RCC 7860 (cell line): ENCODE measurements at regions not wholly inside any gene's neighbourhood (a gene's known extent, or its start where the extent isn't known, plus 50 kb on each side); places are given as distances from the start of the nearest gene placed in this dataset.

Experiments
- DNase-seq: peaks from one replicate; pipeline ENCODE4 v3.0.0-alpha.2; 2015; ENCODE audit warnings: low spot score
- FAIRE-seq: peaks from 2 replicates; lab custom pipeline; 2012; peaks lifted over from hg19 to GRCh38; lab: Jason Lieb, UNC

GRCh38 chr9:82675102-82675501, 387.8 kb downstream of the RASEF start:
- no peak for FAIRE-seq
- DNase-seq = no peak

GRCh38 chr9:82675605-82676004, 387.3 kb downstream of the RASEF start:
- DNase-seq (no peak), FAIRE-seq (no peak)

GRCh38 chr9:82677086-82677485, 385.9 kb downstream of the RASEF start:
- FAIRE-seq (no peak), DNase-seq (no peak)

GRCh38 chr9:82679472-82679871, 383.5 kb downstream of the RASEF start:
- FAIRE-seq (no peak), DNase-seq (no peak)

- no peak for FAIRE-seq
- DNase-seq = no peak
Observed at GRCh38 chr9:82680179-82680935, 382.6 kb downstream of the RASEF start.

GRCh38 chr9:82681809-82682208, 381.1 kb downstream of the RASEF start:
- no peak for DNase-seq
- no peak for FAIRE-seq

GRCh38 chr9:82682431-82682830, 380.5 kb downstream of the RASEF start:
- FAIRE-seq (no peak), DNase-seq (no peak)

GRCh38 chr9:82695704-82696103, 367.2 kb downstream of the RASEF start:
- no peak for DNase-seq
- FAIRE-seq = no peak

- FAIRE-seq (no peak), DNase-seq (peak; percentile 31)
Observed at GRCh38 chr9:82706786-82707185, 356.2 kb downstream of the RASEF start.

GRCh38 chr9:82716821-82717220, 346.1 kb downstream of the RASEF start:
- DNase-seq (no peak), FAIRE-seq (no peak)

- DNase-seq (no peak), FAIRE-seq (no peak)
Observed at GRCh38 chr9:82720515-82720914, 342.4 kb downstream of the RASEF start.

- FAIRE-seq = no peak
- no peak for DNase-seq
Observed at GRCh38 chr9:82721593-82721992, 341.3 kb downstream of the RASEF start.

GRCh38 chr9:82722051-82722450, 340.9 kb downstream of the RASEF start:
- FAIRE-seq (no peak), DNase-seq (no peak)

- FAIRE-seq (no peak), DNase-seq (no peak)
Observed at GRCh38 chr9:82722561-82722960, 340.4 kb downstream of the RASEF start.

GRCh38 chr9:82726424-82727276, 336.3 kb downstream of the RASEF start:
- no peak for FAIRE-seq
- no peak for DNase-seq

GRCh38 chr9:82729141-82729540, 333.8 kb downstream of the RASEF start:
- no peak for FAIRE-seq

GRCh38 chr9:82729991-82730589, 332.9 kb downstream of the RASEF start:
- FAIRE-seq (no peak), DNase-seq (no peak)

More at GRCh38 chr9:82729141-82729540, 333.8 kb downstream of the RASEF start:
- no peak for DNase-seq

GRCh38 chr9:82732928-82733327, 330.0 kb downstream of the RASEF start:
- FAIRE-seq = no peak
- DNase-seq = no peak

GRCh38 chr9:82736126-82736525, 326.8 kb downstream of the RASEF start:
- DNase-seq = no peak
- no peak for FAIRE-seq

- DNase-seq (no peak), FAIRE-seq (no peak)
Observed at GRCh38 chr9:82736701-82737100, 326.2 kb downstream of the RASEF start.

- no peak for FAIRE-seq
Observed at GRCh38 chr9:82745919-82746318, 317.0 kb downstream of the RASEF start.

More at GRCh38 chr9:82745919-82746318, 317.0 kb downstream of the RASEF start:
- DNase-seq = no peak
